GM19452 (cell line): ENCODE measurements at regions not wholly inside any gene's neighbourhood (a gene's known extent, or its start where the extent isn't known, plus 50 kb on each side); places are given as distances from the start of the nearest gene placed in this dataset.

Experiments used
- ATAC-seq: cut with Tn5 transposase; IDR thresholded peaks from one replicate; pipeline ENCODE4 v1.9.1; 2021; ENCODE audit not compliant: unreplicated experiment

DNA sequence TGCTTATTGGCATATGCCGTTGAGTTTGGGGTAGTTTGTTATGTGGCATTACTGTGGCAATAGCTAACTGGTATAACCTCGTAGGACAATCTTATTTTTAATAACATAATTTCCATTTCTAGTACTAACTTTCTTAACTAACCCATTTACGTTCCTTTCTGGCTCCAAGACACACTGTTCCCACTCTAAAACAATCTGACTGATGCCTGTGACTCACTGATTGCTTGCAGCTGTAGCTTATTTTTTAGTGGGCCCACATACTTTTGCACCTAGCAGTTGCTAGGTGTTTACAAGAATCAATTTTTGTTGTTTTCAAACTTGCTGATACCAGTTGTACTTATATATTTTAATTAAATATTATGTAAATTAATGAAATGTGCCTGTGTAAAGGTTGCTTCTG, 52.2 kb downstream of the FAT3 start:
- no peak for ATAC-seq

DNA sequence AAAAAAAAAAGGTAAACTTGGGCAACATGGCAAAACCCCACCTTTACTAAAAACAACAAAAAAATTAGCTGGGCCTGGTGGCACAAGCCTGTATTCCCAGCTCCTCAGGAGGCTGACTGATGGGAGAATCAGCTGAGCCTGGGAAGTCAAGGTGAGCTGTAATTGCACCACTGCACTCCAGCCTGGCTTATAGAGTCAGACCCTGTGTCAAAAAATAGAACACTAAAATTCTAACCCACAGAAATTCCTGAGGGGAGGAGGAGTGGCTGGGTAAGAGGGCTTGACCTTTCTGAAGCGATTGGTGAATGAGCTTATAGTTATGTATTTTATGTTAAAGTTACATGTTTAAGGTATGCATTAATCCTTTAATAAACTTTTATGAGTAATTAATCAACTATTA, 53.3 kb downstream of the FAT3 start:
- no peak for ATAC-seq

- no peak for ATAC-seq
These were observed 54.3 kb downstream of the FAT3 start for GRCh38 chr11:92278791-92279433.

GRCh38 chr11:92284107-92284506, 59.5 kb downstream of the FAT3 start:
- no peak for ATAC-seq

GRCh38 chr11:92284558-92284957, 59.9 kb downstream of the FAT3 start:
- no peak for ATAC-seq

GRCh38 chr11:92285776-92286175, 61.2 kb downstream of the FAT3 start:
- no peak for ATAC-seq

DNA sequence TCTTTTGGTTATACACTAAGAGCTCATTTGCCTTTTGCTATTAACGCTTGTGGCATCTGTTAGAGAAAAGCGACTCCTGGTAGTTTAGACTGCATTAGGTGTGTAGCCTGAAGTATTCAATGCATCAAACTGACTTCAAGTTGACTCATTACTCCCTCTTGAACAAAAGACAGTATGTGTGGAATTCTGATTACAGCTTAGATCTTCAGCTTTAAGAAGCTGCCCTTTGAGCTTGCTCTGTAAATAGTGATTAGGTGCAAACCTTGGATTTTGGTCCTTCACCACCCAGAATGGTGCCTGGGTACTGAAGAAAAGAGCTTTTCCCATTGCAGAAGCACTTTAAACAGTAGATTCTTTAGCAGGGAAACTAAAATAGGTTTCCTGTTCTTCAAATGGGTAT, 62.1 kb downstream of the FAT3 start:
- ATAC-seq = no peak

DNA sequence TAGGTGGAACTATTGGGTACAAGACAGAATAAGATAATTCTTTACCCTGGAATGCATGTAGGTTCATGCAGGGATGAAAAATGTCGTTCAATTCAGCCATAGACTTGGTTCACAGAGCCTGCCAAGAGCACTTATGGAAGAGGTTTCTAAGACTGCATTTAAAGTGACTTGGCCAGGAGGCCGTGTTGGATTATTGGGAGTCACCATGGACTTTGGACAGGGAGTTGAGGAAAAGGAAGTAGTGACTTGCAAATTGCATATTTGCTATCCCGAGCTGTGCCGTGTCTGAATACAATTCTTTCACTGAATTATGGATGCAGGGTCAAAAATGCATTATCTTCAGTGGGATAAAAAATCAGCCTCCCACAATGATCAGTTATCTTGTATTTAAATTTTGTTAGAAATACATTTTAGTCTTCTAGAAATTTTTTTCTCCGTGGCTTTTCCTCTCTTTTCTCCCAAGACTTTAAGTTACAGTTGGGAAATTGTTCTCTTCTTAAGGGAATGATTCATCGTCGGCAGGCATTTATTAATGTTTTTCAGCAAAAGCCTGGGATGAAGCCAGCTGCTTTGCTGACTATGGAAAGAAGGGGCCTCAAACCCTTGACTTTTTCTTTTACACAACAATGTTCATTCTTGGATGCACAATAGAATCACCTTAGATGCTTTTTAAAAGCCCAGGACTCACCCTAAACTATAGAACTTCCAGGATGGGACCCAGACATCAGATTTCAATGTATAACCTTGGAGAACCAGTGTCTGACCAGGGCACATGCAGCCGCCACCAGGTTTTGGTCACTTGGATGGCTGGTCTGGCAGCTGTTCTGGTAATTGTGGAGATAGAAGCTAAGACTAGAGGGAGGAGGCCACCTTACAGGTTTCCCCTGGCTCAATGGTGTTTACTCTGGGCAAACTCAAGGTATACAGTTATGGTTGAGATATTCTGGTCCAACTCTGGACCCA, 70.8 kb downstream of the FAT3 start:
- ATAC-seq = no peak

- no peak for ATAC-seq
These were observed 71.5 kb downstream of the FAT3 start for GRCh38 chr11:92296138-92296515.

GRCh38 chr11:92297567-92298553, 73.2 kb downstream of the FAT3 start:
- no peak for ATAC-seq

DNA sequence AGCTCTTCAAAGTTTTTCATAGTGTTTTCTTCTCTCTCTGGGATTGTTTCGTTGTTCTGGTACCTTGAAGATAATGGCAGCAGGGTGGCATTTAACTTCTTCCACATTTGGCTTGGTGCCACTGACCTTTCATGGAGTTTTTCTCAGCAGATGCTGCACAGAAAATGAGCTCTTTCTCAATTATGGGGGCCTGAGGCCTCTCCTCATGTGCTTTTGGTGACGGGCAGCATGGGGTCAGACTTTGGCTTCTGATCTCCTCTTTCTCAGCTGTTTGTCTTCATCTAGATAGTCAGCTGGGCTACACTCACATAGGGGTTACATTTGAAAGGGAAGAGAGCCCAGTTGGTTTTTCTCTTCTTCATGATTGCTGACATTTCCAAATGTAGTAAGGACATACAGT, 76.3 kb downstream of the FAT3 start:
- no peak for ATAC-seq

- no peak for ATAC-seq
These were observed 78.2 kb downstream of the FAT3 start for GRCh38 chr11:92302770-92303169.

GRCh38 chr11:92304271-92304670, 79.7 kb downstream of the FAT3 start:
- no peak for ATAC-seq

GRCh38 chr11:92306966-92307510, 82.4 kb downstream of the FAT3 start:
- no peak for ATAC-seq

DNA sequence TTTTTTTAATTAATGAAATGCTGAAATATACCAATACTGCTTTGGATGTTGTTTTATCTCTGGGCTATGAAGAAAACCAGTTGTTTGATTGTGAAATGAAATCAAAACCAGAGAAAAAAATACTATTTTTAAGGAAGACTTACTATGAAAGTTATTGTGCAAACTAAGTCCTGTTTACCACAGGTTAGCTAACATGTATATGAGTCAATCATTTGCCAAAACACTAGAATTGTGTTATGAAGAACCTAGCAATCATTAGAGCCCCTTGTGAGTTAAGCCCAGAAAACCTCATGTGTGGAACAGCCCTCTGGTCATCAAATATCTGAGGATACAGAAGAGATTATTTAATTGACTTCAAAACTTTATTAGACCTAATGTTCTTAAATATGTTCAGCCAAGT, 83.7 kb downstream of the FAT3 start:
- ATAC-seq = no peak

DNA sequence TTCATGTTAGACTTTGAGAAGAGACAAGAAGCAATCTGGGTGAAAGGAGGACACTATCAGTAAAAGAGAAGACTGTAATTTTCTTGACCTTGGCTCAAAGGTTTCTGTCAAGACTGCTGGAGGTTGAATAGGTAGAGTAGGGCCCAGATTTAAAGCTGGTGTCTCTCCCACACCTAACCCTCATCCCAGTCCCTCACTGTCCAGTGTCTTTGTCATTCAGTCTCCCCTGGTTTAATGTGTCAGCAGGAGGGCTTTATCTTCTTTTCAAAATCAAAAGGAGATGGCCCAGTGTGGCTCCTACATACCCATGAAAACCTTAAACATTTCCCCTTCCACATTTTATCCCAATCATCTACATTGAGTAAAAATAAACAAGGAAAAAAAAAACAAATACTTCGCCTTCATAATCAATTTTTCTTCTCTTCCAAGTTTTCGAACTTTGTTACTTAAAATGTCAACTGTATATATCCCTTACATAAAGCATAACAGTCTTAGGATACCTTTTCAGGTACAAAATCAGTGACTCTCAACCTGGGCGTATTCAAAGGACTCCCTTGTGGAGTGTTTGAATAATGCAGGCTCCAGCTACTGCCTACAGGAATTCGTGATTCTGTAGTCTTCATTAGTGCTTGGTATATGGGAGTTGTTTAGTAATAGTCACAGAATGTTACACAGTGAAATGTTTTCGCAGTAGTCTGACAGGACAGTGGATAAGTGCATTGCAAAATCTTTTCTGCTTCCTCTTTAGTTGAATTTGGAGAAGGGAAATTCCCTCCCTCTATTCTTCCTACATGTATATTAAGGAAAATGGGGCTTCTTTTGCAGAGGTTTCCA, 87.2 kb downstream of the FAT3 start:
- no peak for ATAC-seq

DNA sequence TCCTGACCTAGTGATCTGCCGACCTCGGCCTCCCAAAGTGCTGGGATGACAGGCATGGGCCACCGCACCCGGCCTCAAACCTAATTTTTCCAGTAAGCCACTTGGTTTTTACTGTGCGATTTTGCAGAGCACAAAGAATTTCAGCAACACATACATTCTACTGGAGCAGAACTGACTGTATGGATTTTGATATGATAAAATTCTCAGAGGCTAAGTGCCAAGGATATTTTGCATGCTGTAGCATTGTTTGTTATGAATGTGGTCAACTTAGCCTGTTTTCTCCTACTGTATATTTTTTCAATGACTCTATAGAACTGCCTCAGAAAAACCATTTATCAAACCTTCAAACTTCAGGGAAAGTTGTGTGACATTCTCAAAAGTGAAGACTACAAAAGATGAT, 89.2 kb downstream of the FAT3 start:
- no peak for ATAC-seq

GRCh38 chr11:92314499-92314898, 89.9 kb downstream of the FAT3 start:
- ATAC-seq = no peak

GRCh38 chr11:92316106-92316809, 91.6 kb downstream of the FAT3 start:
- no peak for ATAC-seq
